ENCODE measurements at regions not wholly inside any gene's neighbourhood (a gene's known extent, or its start where the extent isn't known, plus 50 kb on each side); places are given as distances from the start of the nearest gene placed in this dataset.

- ATAC-seq (no peak), DNase-seq (peak in 1 of 3 donors; percentile 32)
- H3K4me1 ChIP-seq = no peaks in the 10 kb centered on the region
- intact Hi-C loops (cut with DNase I) = no loop called here
- no peak overlapping the region for H3K4me3 ChIP-seq
- H3K9me3 ChIP-seq = no peaks in the 10 kb centered on the region
- no peak for TF ChIP-seq POLR2A (IDR thresholded peaks at IDR 0.05)
- no peak for TF ChIP-seq CTCF (IDR thresholded peaks at IDR 0.05)
- whole genome bisulfite sequencing (ENCODE audit: insufficient coverage, low coverage, low lambda C conversion rate, missing lambda C conversion rate) = 85% methylated on average over 5 of the region's 9 CpGs
- no peaks in the 10 kb centered on the region for H3K36me3 ChIP-seq
- no peaks in the 10 kb centered on the region for H3K27me3 ChIP-seq
- no peak overlapping the region for H3K27ac ChIP-seq
Measured at GRCh38 chr11:70546191-70546940, 148.0 kb downstream of the CTTN start.

GRCh38 chr11:70547386-70547785 lies 149.1 kb downstream of the CTTN start:
- no peak for ATAC-seq
- H3K27ac ChIP-seq = no peak overlapping the region
- no peak overlapping the region for H3K4me3 ChIP-seq
- WGBS (ENCODE audit: insufficient coverage, low coverage, low lambda C conversion rate, missing lambda C conversion rate) = 78% methylated on average over 4 of the region's 7 CpGs
- TF ChIP-seq POLR2A (IDR thresholded peaks at IDR 0.05) (no peak), CTCF (IDR thresholded peaks at IDR 0.05) (no peak)
- DNase-seq = no peak
- no peaks in the 10 kb centered on the region for H3K27me3 ChIP-seq
- H3K9me3 ChIP-seq = no peaks in the 10 kb centered on the region
- intact Hi-C loops (cut with DNase I) = no loop called here
- no peaks in the 10 kb centered on the region for H3K36me3 ChIP-seq
- no peaks in the 10 kb centered on the region for H3K4me1 ChIP-seq

DNA sequence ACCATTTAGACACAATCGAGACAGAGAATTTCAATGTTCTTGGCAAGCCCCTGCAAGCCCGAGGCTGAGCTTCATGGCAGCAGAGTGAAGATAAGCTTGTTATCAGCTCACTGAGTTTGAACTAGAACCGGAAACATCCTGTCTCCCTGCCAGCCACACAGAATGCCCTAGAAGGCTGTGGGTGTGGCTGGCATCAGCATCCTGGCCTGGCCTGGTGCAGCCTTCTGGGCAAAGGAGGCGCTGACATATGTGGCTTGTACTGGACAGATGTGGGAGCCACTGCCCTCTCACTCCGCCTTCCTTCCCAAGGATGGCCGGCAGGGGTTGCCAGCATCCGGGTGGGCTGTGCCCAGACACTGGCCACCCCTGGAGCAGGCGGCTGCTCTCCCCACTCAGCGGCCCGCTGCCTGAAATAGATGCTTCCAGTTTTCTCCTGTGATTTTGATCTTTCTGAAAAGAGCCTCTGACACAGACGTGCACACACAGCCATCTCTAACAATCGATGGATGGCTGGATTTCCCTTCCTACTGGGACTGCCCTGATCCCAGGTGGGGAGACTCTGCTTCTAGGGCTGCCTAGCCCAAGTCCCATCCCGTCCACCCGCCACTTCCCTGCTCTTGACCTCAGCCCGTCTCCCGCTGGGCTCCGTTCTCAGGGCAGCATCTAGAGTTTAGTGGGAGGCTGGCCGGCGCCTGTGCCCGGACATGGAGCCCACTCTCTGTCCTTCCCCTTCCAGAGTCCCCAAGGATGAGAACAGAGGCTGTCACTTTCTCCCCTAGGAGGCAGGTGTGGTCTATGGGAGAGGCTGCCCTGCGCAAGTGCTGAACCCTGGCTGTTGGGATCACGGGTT lies 149.7 kb downstream of the CTTN start:
- 51% methylated on average over 8 of the region's 22 CpGs for WGBS (ENCODE audit: insufficient coverage, low coverage, low lambda C conversion rate, missing lambda C conversion rate)
- Histone ChIP-seq H3K9me3 (no peaks in the 10 kb centered on the region), H3K27ac (no peak overlapping the region), H3K36me3 (no peaks in the 10 kb centered on the region), H3K4me3 (no peak overlapping the region), H3K27me3 (no peaks in the 10 kb centered on the region), H3K4me1 (no peaks in the 10 kb centered on the region)
- DNase-seq (no peak), ATAC-seq (peak in 2 of 4 donors; percentile 40 to 66)
- TF ChIP-seq CTCF (IDR thresholded peaks at IDR 0.05) (no peak), POLR2A (IDR thresholded peaks at IDR 0.05) (no peak)
- intact Hi-C loops (cut with DNase I) = no loop called here

DNA sequence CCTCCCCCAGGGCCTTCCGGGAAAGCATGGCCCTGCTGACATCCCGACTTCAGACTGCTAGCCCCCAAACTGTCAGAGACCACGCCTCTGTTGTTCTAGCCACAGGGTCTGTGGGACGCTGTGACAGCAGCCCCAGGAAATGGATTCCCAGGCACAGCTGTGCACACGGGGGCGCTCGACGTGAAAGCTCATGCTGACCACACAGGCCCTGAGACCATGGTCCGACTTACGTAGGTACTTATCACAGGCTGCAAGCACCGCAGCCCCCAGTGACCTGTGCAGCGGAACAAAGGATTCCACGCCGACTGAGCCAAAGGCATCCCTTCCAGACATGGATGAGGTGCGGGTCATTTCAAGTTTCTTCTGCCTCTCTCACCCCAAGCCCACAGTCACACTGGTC lies 150.6 kb downstream of the CTTN start:
- Histone ChIP-seq H3K9me3 (no peaks in the 10 kb centered on the region), H3K36me3 (no peaks in the 10 kb centered on the region), H3K27ac (no peak overlapping the region), H3K4me1 (no peaks in the 10 kb centered on the region), H3K27me3 (no peaks in the 10 kb centered on the region), H3K4me3 (no peak overlapping the region)
- TF ChIP-seq POLR2A (IDR thresholded peaks at IDR 0.05) (no peak), CTCF (IDR thresholded peaks at IDR 0.05) (no peak)
- DNase-seq (no peak), ATAC-seq (no peak)
- intact Hi-C loops (cut with DNase I) = no loop called here
- WGBS (ENCODE audit: insufficient coverage, low coverage, low lambda C conversion rate, missing lambda C conversion rate) = 93% methylated on average over 3 of the region's 15 CpGs
